Neural progenitor cell (in vitro differentiated cells): ENCODE measurements at regions not wholly inside any gene's neighbourhood (a gene's known extent, or its start where the extent isn't known, plus 50 kb on each side); places are given as distances from the start of the nearest gene placed in this dataset.

ENCODE experiments used
- CTCF ChIP-seq: fragments of 200-600 bp; sonication (generic); IDR thresholded peaks from 2 replicates; pipeline ENCODE4 v1.5.1; 2017; ENCODE audit warnings: antibody characterized with exemption, mild to moderate bottlenecking
- EZH2 ChIP-seq: fragments of 200-600 bp; sonication (generic); IDR thresholded peaks from 2 replicates; pipeline ENCODE4 v1.6.1; 2017; ENCODE audit warnings: antibody characterized with exemption, mild to moderate bottlenecking, moderate library complexity
- EZH2phosphoT487 ChIP-seq: fragments of 200-600 bp; sonication (generic); IDR thresholded peaks from 2 replicates; pipeline ENCODE4 v1.6.1; 2017; ENCODE audit warnings: antibody characterized with exemption

GRCh38 chr5:26321278-26321677 is 717.1 kb downstream of the CDH9 start:
- no peak for TF ChIP-seq CTCF
- TF ChIP-seq EZH2, result no peak
- no peak for TF ChIP-seq EZH2phosphoT487
